Heart left ventricle (tissue), 16 donors: ENCODE measurements at regions not wholly inside any gene's neighbourhood (a gene's known extent, or its start where the extent isn't known, plus 50 kb on each side); places are given as distances from the start of the nearest gene placed in this dataset.

Source experiments
- ATAC-seq, 4 donors: fragments of 200-7000 bp; cut with Tn5 transposase; one replicate each; pipeline ENCODE4 v1.9.1; 2020 to 2022; ENCODE audit warnings: moderate library complexity in 4 of 4, mild to moderate bottlenecking in 3 of 4, moderate number of reproducible peaks in 1 of 4
- DNase-seq, 5 donors: peaks; one replicate each; pipeline ENCODE4 v3.0.0-alpha.2; 2020
- H3K27ac ChIP-seq, 12 donors: fragments of 200-600 bp; sonication (generic) in 4 of 12; one replicate each; pipeline versions ENCODE4 v1.5.0 to v1.8.0; 2016 to 2022; ENCODE audit warnings: mild to moderate bottlenecking in 2 of 12
- H3K27me3 ChIP-seq, 9 donors: fragments of 200-600 bp; sonication (generic) in 2 of 9; one replicate each; pipeline versions ENCODE4 v1.5.1 to v1.8.0; 2016 to 2022; ENCODE audit warnings: mild to moderate bottlenecking in 3 of 9
- H3K36me3 ChIP-seq, 9 donors: fragments of 200-600 bp; sonication (generic) in 2 of 9; one replicate each; pipeline versions ENCODE4 v1.5.0 to v1.8.0; 2018 to 2022; ENCODE audit warnings: mild to moderate bottlenecking in 2 of 9
- H3K4me1 ChIP-seq, 12 donors: fragments of 200-600 bp; sonication (generic) in 4 of 12; one replicate each; pipeline versions ENCODE4 v1.5.0 to v1.8.0; 2016 to 2022; ENCODE audit warnings: mild to moderate bottlenecking in 3 of 12
- H3K4me3 ChIP-seq, 12 donors: fragments of 200-600 bp; sonication (generic) in 4 of 12; one replicate each; pipeline versions ENCODE4 v1.5.0 to v1.8.0; 2017 to 2022; ENCODE audit warnings: mild to moderate bottlenecking in 9 of 12, moderate library complexity in 4 of 12
- H3K9me3 ChIP-seq, 12 donors: fragments of 200-600 bp; sonication (generic) in 4 of 12; one replicate each; pipeline versions ENCODE4 v1.5.0 to v1.8.0; 2016 to 2022; ENCODE audit warnings: mild to moderate bottlenecking in 1 of 12
- CTCF ChIP-seq, 12 donors: fragments of 200-600 bp; sonication (generic) in 4 of 12; IDR thresholded peaks; one replicate each; pipeline versions ENCODE4 v1.5.0 to v1.8.0; 2018 to 2022; ENCODE audit warnings: antibody characterized with exemption in 12 of 12, mild to moderate bottlenecking in 5 of 12
- POLR2A ChIP-seq, 2 donors: fragments of 450-650 bp; IDR thresholded peaks; one replicate each; pipeline ENCODE4 v1.6.1; 2017; ENCODE audit warnings: antibody characterized with exemption in 2 of 2, mild to moderate bottlenecking in 2 of 2, moderate library complexity in 2 of 2
- WGBS, 4 donors: extraction: QIAGEN DNeasy Blood & Tissue Kit in 2 of 4; methylation state at CpG; one replicate each; pipeline versions ENCODE4 v1.1.5 to v1.1.7; 2013 to 2018; 5-methylcytosine and 5-hydroxymethylcytosine counted together
- intact Hi-C, 10 donors: fragments of 100-400 bp; cut with DNase I; formaldehyde crosslinking; loops; one replicate each; pipeline versions ENCODE4 v1.11.1 to v1.14.2; 2022
- donor health status: ischemic (EF 13 %, LVEDD 7.1; RV severe dilation, severe dysfunction).
- donor health status: healthy with polysubstance abuse.
- donor health status: DM: no; HTN: yes; CAD: no.
- donor health status: DM: no; HTN: no; CAD: no.
- donor health status: ischemic (EF 25% LVEDD 6.9; RV normal size, moderate dysfunction).
- donor health status: ischemic (EF 25% LVEDD 5.7; RV mildly dilated, moderate dysfunction).
- donor health status: healthy.
- donor health status: DM: yes; HTN: yes; CAD: no.
- donor health status: ischemic (EF 35%, LVEDD 5.7; RV mildly dilated, moderate dysfunction).
- donor health status: nonischemic (EF 11% LVEDD 7.7; RV severe dilation, severe dysfunction).
- donor health status: DM: yes; HTN: yes; CAD: no.
- donor health status: PGD.
- donor health status: ischemic (EF 29% LVEDD 5.4; RV normal size, mild dysfunction).
- donor health status: nonischemic (EF 23%, LVEDD 6.1; RV moderate dilation, normal function).

- no peaks in the 10 kb centered on the region for H3K36me3 ChIP-seq
- WGBS, 4 donors = 75 to 85% (median 80%) methylated on average over 4 of the region's 4 CpGs
- H3K4me1 ChIP-seq = no peaks in the 10 kb centered on the region
- intact Hi-C loops = no loop called here
- no peak overlapping the region for H3K4me3 ChIP-seq
- H3K27ac ChIP-seq = no peak overlapping the region
- ATAC-seq = no peak
- TF ChIP-seq CTCF (IDR thresholded peaks at IDR 0.05) = no peak
- no peak for TF ChIP-seq POLR2A (IDR thresholded peaks at IDR 0.05)
- peaks cover 0 to 8% (median 0%) of the 10 kb centered on the region in 12 donors for H3K9me3 ChIP-seq
- DNase-seq = no peak
- H3K27me3 ChIP-seq = no peaks in the 10 kb centered on the region
These were observed 111.6 kb upstream of the TACR1 start for GRCh38 chr2:75310876-75311275.

GRCh38 chr2:75309596-75310463 lies 110.5 kb upstream of the TACR1 start:
- 76 to 84% (median 80%) methylated on average over 2 of the region's 2 CpGs for WGBS, 4 donors
- no peak for ATAC-seq
- no peaks in the 10 kb centered on the region for H3K27me3 ChIP-seq
- H3K36me3 ChIP-seq = no peaks in the 10 kb centered on the region
- intact Hi-C loops = no loop called here
- H3K4me3 ChIP-seq = no peak overlapping the region
- H3K27ac ChIP-seq = no peak overlapping the region
- no peak for DNase-seq
- TF ChIP-seq CTCF (IDR thresholded peaks at IDR 0.05) (no peak), POLR2A (IDR thresholded peaks at IDR 0.05) (no peak)
- no peaks in the 10 kb centered on the region for H3K4me1 ChIP-seq
- peaks cover 0 to 8% (median 0%) of the 10 kb centered on the region in 12 donors for H3K9me3 ChIP-seq

DNA sequence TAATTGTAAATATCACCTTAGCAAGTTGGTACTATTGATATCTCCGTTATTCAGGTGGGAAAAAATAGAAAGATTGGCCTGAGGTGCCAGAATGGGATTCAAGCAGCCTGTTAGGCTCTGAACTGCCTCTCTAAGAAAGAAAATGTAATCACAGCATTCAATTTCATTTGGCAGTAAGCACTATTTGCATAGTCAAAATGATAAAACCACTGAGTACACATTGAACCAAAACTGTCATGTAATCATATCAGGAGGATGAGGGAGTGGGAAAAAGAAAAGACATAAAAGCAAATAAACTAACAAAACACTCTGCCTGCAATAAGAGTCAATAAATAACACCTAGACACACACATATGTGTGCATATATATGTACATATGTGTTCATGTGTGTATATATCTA lies 103.9 kb upstream of the TACR1 start:
- DNase-seq = no peak
- no peaks in the 10 kb centered on the region for H3K4me1 ChIP-seq
- WGBS, 4 donors = 75 to 81% (median 78%) methylated on average over 1 of the region's 1 CpG
- no peak for TF ChIP-seq CTCF (IDR thresholded peaks at IDR 0.05)
- no peak for TF ChIP-seq POLR2A (IDR thresholded peaks at IDR 0.05)
- intact Hi-C loops = no loop called here
- no peaks in the 10 kb centered on the region for H3K27me3 ChIP-seq
- H3K9me3 ChIP-seq = peaks cover 0 to 8% (median 0%) of the 10 kb centered on the region in 12 donors
- no peak for ATAC-seq
- no peak overlapping the region for H3K4me3 ChIP-seq
- H3K36me3 ChIP-seq = no peaks in the 10 kb centered on the region
- no peak overlapping the region for H3K27ac ChIP-seq

DNA sequence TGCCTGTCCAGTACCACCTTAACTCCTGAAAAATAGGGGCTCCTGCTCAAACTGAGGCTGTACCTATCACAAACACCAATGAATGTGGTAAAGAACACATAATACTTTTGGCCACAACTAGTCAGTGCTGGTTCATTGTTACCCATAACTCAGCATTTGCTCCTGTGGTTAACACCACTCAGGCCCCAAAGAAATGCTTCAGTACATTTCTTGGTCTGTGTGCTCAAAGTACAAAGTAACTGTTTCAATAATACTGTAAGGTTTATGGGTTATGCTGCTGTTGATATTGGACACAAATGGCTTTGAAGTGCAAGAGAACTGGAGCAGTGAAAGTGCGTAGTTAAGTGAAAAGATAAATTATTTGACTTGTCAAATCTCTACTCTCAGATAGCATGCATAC lies 95.0 kb upstream of the TACR1 start:
- no peaks in the 10 kb centered on the region for H3K9me3 ChIP-seq
- TF ChIP-seq CTCF (IDR thresholded peaks at IDR 0.05) (no peak), POLR2A (IDR thresholded peaks at IDR 0.05) (no peak)
- H3K4me1 ChIP-seq = no peaks in the 10 kb centered on the region
- ATAC-seq (no peak), DNase-seq (no peak)
- H3K4me3 ChIP-seq = no peak overlapping the region
- intact Hi-C loops = no loop called here
- H3K36me3 ChIP-seq = no peaks in the 10 kb centered on the region
- 87 to 96% (median 95%) methylated on average over 1 of the region's 1 CpG for WGBS, 4 donors
- H3K27ac ChIP-seq = no peak overlapping the region
- no peaks in the 10 kb centered on the region for H3K27me3 ChIP-seq
